NT2/D1 (cell line): ENCODE measurements at regions not wholly inside any gene's neighbourhood (a gene's known extent, or its start where the extent isn't known, plus 50 kb on each side); places are given as distances from the start of the nearest gene placed in this dataset.

Experiments
- DNase-seq: peaks from one replicate; pipeline ENCODE4 v3.0.0-alpha.2; 2011; ENCODE audit warnings: low read depth, low spot score
- H3K27me3 ChIP-seq: 2 replicates; pipeline ENCODE4 v1.6.0; 2011; ENCODE audit warnings: mild to moderate bottlenecking; ENCODE audit not compliant: insufficient read length, insufficient read depth
- H3K36me3 ChIP-seq: 2 replicates; pipeline ENCODE4 v1.6.1; 2011; ENCODE audit warnings: mild to moderate bottlenecking, low read length, mixed read lengths; ENCODE audit not compliant: insufficient read depth, insufficient read length
- H3K4me1 ChIP-seq: 2 replicates; pipeline ENCODE4 v1.5.1; 2011; ENCODE audit not compliant: insufficient read depth, insufficient read length
- H3K4me3 ChIP-seq: 2 replicates; pipeline ENCODE4 v1.5.1; 2011; ENCODE audit warnings: low read depth; ENCODE audit not compliant: insufficient read length
- H3K9ac ChIP-seq: 2 replicates; pipeline ENCODE4 v1.6.0; 2011; ENCODE audit warnings: low read depth; ENCODE audit not compliant: insufficient read length
- H3K9me3 ChIP-seq: 2 replicates; pipeline ENCODE4 v1.5.1; 2011; ENCODE audit warnings: mild to moderate bottlenecking, low read length; ENCODE audit not compliant: insufficient read depth
- SUZ12 ChIP-seq: IDR thresholded peaks from 2 replicates; pipeline ENCODE4 v1.6.1; 2011; ENCODE audit not compliant: insufficient read length, insufficient read depth; ENCODE audit errors: extremely low read depth
- YY1 ChIP-seq: IDR thresholded peaks from 2 replicates; pipeline ENCODE4 v1.6.1; 2011; ENCODE audit not compliant: insufficient read length, insufficient read depth
- ZNF274 ChIP-seq: IDR thresholded peaks from 2 replicates; pipeline ENCODE4 v1.6.1; 2011; ENCODE audit warnings: mild to moderate bottlenecking, low read depth, low read length

- no peaks in the 10 kb centered on the region for H3K27me3 ChIP-seq
- no peaks in the 10 kb centered on the region for H3K36me3 ChIP-seq
- H3K4me1 ChIP-seq, result no peaks in the 10 kb centered on the region
- H3K9ac ChIP-seq, result no peak overlapping the region
- H3K4me3 ChIP-seq, result no peak overlapping the region
- H3K9me3 ChIP-seq, result no peaks in the 10 kb centered on the region
- no peak for TF ChIP-seq SUZ12
- TF ChIP-seq ZNF274, result no peak
- no peak for TF ChIP-seq YY1
- peak; percentile 25 for DNase-seq
Measured at GRCh38 chr5:103808464-103809106, 246.0 kb upstream of the NUDT12 start.

- no peaks in the 10 kb centered on the region for H3K4me1 ChIP-seq
- no peak for TF ChIP-seq SUZ12
- no peak for TF ChIP-seq ZNF274
- no peak for TF ChIP-seq YY1
- DNase-seq, result no peak
Measured at GRCh38 chr5:103804711-103805110, 242.1 kb upstream of the NUDT12 start.

GRCh38 chr5:103801681-103802080, 239.1 kb upstream of the NUDT12 start:
- H3K4me1 ChIP-seq, result no peaks in the 10 kb centered on the region
- no peak for DNase-seq
- H3K27me3 ChIP-seq, result no peaks in the 10 kb centered on the region
- no peak overlapping the region for H3K9ac ChIP-seq
- TF ChIP-seq YY1, result no peak
- TF ChIP-seq ZNF274, result no peak
- no peak for TF ChIP-seq SUZ12
- H3K36me3 ChIP-seq, result no peaks in the 10 kb centered on the region
- H3K9me3 ChIP-seq, result peaks cover 4% of the 10 kb centered on the region; the same call in 1 of the 2 replicates
- H3K4me3 ChIP-seq, result no peak overlapping the region

More at GRCh38 chr5:103804711-103805110, 242.1 kb upstream of the NUDT12 start:
- Histone ChIP-seq H3K9ac (no peak overlapping the region), H3K36me3 (no peaks in the 10 kb centered on the region), H3K4me3 (no peak overlapping the region), H3K27me3 (no peaks in the 10 kb centered on the region), H3K9me3 (no peaks in the 10 kb centered on the region)

- no peak for DNase-seq
- no peak for TF ChIP-seq ZNF274
- TF ChIP-seq SUZ12, result no peak
- TF ChIP-seq YY1, result no peak
- H3K36me3 ChIP-seq, result no peaks in the 10 kb centered on the region
Measured at GRCh38 chr5:103800741-103801495, 238.3 kb upstream of the NUDT12 start.

GRCh38 chr5:103793595-103794182, 231.1 kb upstream of the NUDT12 start:
- DNase-seq, result no peak
- Histone ChIP-seq H3K4me1 (no peaks in the 10 kb centered on the region), H3K4me3 (no peak overlapping the region), H3K36me3 (no peaks in the 10 kb centered on the region), H3K27me3 (no peaks in the 10 kb centered on the region), H3K9me3 (peaks cover 26% of the 10 kb centered on the region), H3K9ac (no peak overlapping the region)
- no peak for TF ChIP-seq SUZ12
- no peak for TF ChIP-seq YY1
- no peak for TF ChIP-seq ZNF274

More at GRCh38 chr5:103800741-103801495, 238.3 kb upstream of the NUDT12 start:
- Histone ChIP-seq H3K9ac (no peak overlapping the region), H3K9me3 (peaks cover 4% of the 10 kb centered on the region; the same call in 1 of the 2 replicates), H3K27me3 (no peaks in the 10 kb centered on the region), H3K4me3 (no peak overlapping the region), H3K4me1 (no peaks in the 10 kb centered on the region)

GRCh38 chr5:103785569-103785968, 223.0 kb upstream of the NUDT12 start:
- H3K27me3 ChIP-seq, result no peaks in the 10 kb centered on the region
- no peak overlapping the region for H3K4me3 ChIP-seq
- H3K4me1 ChIP-seq, result no peaks in the 10 kb centered on the region
- DNase-seq, result no peak
- H3K9me3 ChIP-seq, result peaks cover 7% of the 10 kb centered on the region; the same call in 1 of the 2 replicates
- no peak overlapping the region for H3K9ac ChIP-seq
- TF ChIP-seq SUZ12 (no peak), YY1 (no peak), ZNF274 (no peak)
- H3K36me3 ChIP-seq, result no peaks in the 10 kb centered on the region

- Histone ChIP-seq H3K9me3 (no peaks in the 10 kb centered on the region; the same call in 1 of the 2 replicates), H3K4me1 (no peaks in the 10 kb centered on the region)
Measured at GRCh38 chr5:103783669-103784068, 221.1 kb upstream of the NUDT12 start.

More at GRCh38 chr5:103783669-103784068, 221.1 kb upstream of the NUDT12 start:
- Histone ChIP-seq H3K36me3 (no peaks in the 10 kb centered on the region), H3K4me3 (no peak overlapping the region), H3K27me3 (no peaks in the 10 kb centered on the region), H3K9ac (no peak overlapping the region)
- DNase-seq, result no peak
- TF ChIP-seq ZNF274 (no peak), YY1 (no peak), SUZ12 (no peak)
